Epithelial cell of esophagus (primary cell): ENCODE measurements at regions not wholly inside any gene's neighbourhood (a gene's known extent, or its start where the extent isn't known, plus 50 kb on each side); places are given as distances from the start of the nearest gene placed in this dataset.

ENCODE experiments used
- DNase-seq: peaks from one replicate; pipeline ENCODE4 v3.0.0; 2010; ENCODE audit warnings: low read depth
- H3K4me3 ChIP-seq: 2 replicates; pipeline ENCODE4 v1.5.1; 2011; ENCODE audit warnings: mild to moderate bottlenecking, low read length, control low read depth
- CTCF ChIP-seq: IDR thresholded peaks from 2 replicates; pipeline ENCODE4 v1.5.1; 2011; ENCODE audit warnings: low read depth, mild to moderate bottlenecking, low read length, control low read depth, inconsistent platforms; ENCODE audit not compliant: insufficient read depth; ENCODE audit errors: missing control alignments

GRCh38 chr15:46151786-46152185 is 517.0 kb downstream of the SQOR start:
- TF ChIP-seq CTCF = no peak
- DNase-seq = peak; percentile 13
- H3K4me3 ChIP-seq = no peak overlapping the region

GRCh38 chr15:46166750-46167149 is 531.9 kb downstream of the SQOR start:
- H3K4me3 ChIP-seq = no peak overlapping the region
- DNase-seq = no peak
- TF ChIP-seq CTCF = no peak

- TF ChIP-seq CTCF = no peak
- no peak overlapping the region for H3K4me3 ChIP-seq
- no peak for DNase-seq
Measured at GRCh38 chr15:46170326-46170725, 535.5 kb downstream of the SQOR start.

- TF ChIP-seq CTCF = no peak
- no peak overlapping the region for H3K4me3 ChIP-seq
- DNase-seq = no peak
Measured at GRCh38 chr15:46174122-46174521, 539.3 kb downstream of the SQOR start.

GRCh38 chr15:46177219-46177618 is 542.4 kb downstream of the SQOR start:
- no peak for TF ChIP-seq CTCF
- no peak for DNase-seq
- H3K4me3 ChIP-seq = no peak overlapping the region

- no peak overlapping the region for H3K4me3 ChIP-seq
- no peak for DNase-seq
- TF ChIP-seq CTCF = no peak
Measured at GRCh38 chr15:46178138-46178537, 543.3 kb downstream of the SQOR start.

- no peak overlapping the region for H3K4me3 ChIP-seq
- TF ChIP-seq CTCF = no peak
- no peak for DNase-seq
Measured at GRCh38 chr15:46207341-46207740, 572.5 kb downstream of the SQOR start.
